GM13976 (cell line): ENCODE measurements at regions not wholly inside any gene's neighbourhood (a gene's known extent, or its start where the extent isn't known, plus 50 kb on each side); places are given as distances from the start of the nearest gene placed in this dataset.

ENCODE experiments used
- DNase-seq: peaks from one replicate; pipeline ENCODE4 v3.0.0; 2012; ENCODE audit warnings: low spot score
- in situ Hi-C: fragments of 300-500 bp; cut with MboI; formaldehyde crosslinking; loops from one replicate; pipeline ENCODE4 v1.12.0; 2022; ENCODE audit warnings: low sequenced_read_pairs, mixed read lengths, inconsistent platforms; ENCODE audit not compliant: unreplicated experiment
- TF ChIP-seq, protein P1 (sequence below): IDR thresholded peaks from 2 replicates; pipeline ENCODE4 v1.5.1; 2012; ENCODE audit warnings: borderline replicate concordance, mild to moderate bottlenecking; ENCODE audit not compliant: insufficient read depth; ENCODE audit errors: extremely low read depth, missing control alignments, control extremely low read depth

DNA sequence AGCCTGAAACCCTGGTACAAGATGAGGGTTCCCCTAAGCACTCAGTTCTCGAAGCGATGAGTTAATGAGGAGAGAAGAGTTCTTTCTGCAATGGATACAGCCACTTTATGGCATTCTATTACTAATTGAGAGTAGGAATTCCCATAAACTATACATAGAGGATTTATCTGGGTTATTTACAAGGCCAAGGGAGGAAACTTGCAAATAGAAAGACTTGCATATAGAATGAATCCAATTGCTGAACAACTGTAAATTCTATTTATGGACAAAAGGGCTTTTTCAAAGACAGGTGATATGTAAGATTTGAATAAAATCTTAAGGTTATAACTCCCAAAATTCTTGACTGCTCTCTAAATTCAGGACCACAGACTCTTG, 182.2 kb downstream of the PPARGC1A start:
- TF ChIP-seq, protein P1, sequence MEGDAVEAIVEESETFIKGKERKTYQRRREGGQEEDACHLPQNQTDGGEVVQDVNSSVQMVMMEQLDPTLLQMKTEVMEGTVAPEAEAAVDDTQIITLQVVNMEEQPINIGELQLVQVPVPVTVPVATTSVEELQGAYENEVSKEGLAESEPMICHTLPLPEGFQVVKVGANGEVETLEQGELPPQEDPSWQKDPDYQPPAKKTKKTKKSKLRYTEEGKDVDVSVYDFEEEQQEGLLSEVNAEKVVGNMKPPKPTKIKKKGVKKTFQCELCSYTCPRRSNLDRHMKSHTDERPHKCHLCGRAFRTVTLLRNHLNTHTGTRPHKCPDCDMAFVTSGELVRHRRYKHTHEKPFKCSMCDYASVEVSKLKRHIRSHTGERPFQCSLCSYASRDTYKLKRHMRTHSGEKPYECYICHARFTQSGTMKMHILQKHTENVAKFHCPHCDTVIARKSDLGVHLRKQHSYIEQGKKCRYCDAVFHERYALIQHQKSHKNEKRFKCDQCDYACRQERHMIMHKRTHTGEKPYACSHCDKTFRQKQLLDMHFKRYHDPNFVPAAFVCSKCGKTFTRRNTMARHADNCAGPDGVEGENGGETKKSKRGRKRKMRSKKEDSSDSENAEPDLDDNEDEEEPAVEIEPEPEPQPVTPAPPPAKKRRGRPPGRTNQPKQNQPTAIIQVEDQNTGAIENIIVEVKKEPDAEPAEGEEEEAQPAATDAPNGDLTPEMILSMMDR, result no peak
- DNase-seq, result no peak
- in situ Hi-C loops, result no loop called here

DNA sequence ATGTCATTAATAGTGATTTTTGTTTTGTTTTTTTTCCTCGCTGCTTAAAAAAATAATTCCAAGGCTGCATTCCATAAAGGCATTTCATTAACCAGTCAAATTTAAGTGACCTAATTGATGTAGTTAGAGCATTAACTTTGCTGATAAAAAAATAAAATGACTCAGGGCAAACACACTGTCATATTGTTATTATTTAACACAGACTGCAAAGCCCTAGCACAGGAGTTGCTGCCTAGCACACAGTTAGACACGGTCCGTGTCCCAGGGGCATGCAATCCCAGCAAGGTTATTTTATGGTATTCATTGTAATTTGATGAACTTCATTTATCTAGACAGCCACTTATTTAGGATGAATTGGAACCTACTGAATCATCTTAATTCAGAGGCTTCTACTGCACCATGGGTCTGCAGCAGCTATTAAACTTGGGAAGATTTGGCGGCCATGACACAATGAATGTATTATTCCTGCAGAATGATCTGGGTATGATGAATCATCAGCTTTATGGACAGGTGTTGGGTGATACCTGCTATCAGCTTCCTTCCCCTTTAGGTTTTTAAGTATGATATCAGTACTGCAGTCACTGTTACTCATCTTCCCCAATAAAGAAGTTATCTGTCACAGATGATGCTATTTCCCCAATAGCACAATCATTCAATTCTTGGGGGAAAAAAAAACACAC, 182.7 kb downstream of the PPARGC1A start:
- no peak for DNase-seq
- TF ChIP-seq, protein P1, result no peak
- in situ Hi-C loops, result no loop called here

DNA sequence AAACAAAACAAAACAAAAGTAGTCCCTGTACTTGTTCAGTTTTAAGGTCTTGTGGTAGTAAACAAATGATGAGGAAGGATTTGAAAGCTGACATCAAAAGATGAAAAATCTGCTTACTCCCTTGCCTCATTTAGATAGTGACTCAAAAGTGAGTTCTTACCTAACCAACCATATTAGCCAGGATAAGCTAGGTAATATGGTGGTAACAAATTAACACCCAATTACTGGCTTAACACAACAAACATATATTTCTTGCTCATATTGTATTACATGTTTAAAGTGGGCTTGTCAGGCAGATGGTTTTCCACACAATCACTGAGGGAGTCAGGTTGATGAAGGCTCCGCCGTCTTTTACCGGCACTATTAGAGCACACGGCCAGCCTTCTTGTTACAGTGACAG, 189.7 kb downstream of the PPARGC1A start:
- TF ChIP-seq, protein P1, result no peak
- no peak for DNase-seq
- in situ Hi-C loops, result no loop called here

DNA sequence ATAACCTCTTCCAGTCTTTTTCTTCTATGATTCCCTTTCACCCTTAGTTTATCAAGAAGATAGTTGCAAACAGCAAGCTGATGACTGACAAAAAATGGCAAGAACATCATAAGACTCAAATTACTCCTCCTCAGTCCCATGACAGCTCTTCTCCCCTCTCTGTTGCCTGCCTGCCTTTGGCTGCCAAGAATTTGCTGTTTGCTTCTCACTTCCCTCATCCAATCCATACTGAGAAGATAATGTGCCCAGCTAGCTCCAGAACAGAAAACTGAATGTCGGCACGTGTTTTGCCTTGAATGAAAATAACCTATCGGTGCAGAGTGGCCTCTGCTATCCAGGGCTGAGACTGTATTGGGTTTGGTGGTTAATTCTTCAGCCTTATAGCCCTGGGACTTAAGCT, 192.1 kb downstream of the PPARGC1A start:
- no peak for DNase-seq
- in situ Hi-C loops, result no loop called here
- TF ChIP-seq, protein P1, result no peak

DNA sequence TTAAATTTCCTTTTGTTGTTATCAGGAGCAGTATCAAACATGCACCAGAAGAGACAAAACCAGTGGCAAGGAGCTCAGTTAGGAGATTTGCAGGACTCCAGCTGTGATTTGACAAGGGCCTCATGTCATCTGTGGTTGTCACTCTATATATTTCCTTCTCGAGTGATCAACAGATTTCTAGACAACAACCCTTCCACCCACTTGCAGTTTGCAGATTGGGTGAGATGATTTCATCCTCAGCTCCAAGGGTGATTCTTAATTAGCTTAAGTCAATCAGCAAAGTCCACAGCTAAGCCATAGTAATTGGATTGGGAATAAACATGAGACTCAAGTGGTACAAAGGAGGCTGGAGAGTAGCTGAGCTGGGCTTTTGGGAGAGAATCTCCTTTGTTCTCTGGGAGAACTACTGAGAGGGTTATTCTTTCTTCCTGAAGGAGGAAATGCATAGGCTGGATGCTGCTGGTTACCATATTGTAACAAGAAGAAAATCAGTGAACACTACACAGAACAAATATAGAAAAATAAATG, 192.8 kb downstream of the PPARGC1A start:
- TF ChIP-seq, protein P1, result no peak
- in situ Hi-C loops, result no loop called here
- DNase-seq, result no peak

DNA sequence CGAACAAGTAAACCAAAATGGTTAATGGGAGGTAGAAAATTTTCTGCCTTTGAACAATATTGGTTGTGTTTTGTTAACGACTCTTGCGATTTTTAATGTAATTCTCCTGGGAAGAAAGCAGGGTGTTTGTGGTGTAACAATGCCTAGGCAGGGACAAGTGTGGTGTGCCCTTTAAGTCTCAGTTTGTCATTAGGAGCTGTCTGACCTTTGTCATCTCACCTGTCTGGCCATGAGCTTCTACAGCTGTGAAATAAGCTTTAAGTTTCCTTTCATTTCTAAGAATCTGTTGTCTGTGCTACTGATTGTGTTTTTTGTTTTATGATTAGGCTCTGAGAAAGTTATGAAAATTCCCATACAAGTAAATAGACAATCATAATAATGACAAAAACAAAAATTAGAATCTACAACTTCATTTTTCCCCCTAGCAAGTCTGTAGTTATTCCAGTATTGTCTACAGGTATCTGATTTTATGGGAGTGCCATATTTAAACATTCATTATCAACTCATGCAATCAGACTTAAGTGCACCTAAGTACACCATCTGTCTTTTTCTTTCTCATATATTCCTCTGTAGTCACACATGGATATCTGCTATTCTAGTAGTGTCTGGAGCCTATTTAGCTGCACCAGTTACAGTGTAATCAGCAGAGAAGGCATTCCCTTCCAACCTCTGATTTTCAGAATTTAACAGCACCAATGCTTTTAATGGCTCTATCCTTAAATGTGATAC, 203.5 kb downstream of the PPARGC1A start:
- TF ChIP-seq, protein P1, result no peak
- DNase-seq, result no peak
- in situ Hi-C loops, result no loop called here
